Lower leg skin (tissue), 4 donors: ENCODE measurements at regions not wholly inside any gene's neighbourhood (a gene's known extent, or its start where the extent isn't known, plus 50 kb on each side); places are given as distances from the start of the nearest gene placed in this dataset.
"Not testable (repeated sequence)": the region's sequence is repeated elsewhere in the genome, so short reads cannot be mapped to it uniquely, and the experiment has no call there.

Experiments used
- DNase-seq, 2 donors: peaks; one replicate each; pipeline ENCODE4 v3.0.0-alpha.2; 2019; ENCODE audit warnings: low spot score in 2 of 2
- H3K4me3 ChIP-seq: fragments of 200-600 bp; sonication (generic); 2 replicates; pipeline ENCODE4 v1.5.1; 2017; ENCODE audit warnings: mild to moderate bottlenecking, low read depth; ENCODE audit not compliant: poor library complexity, severe bottlenecking
- CTCF ChIP-seq, 3 donors: fragments of 450-650 bp; IDR thresholded peaks; one replicate each; pipeline ENCODE4 v1.5.1; 2016; ENCODE audit warnings: antibody characterized with exemption in 3 of 3, mild to moderate bottlenecking in 3 of 3, moderate library complexity in 2 of 3
- POLR2A ChIP-seq, 2 donors: fragments of 450-650 bp; IDR thresholded peaks; one replicate each; pipeline ENCODE4 v1.6.1; 2016 to 2017; ENCODE audit warnings: antibody characterized with exemption in 2 of 2, mild to moderate bottlenecking in 1 of 2, moderate library complexity in 1 of 2
- WGBS, 2 donors: methylation state at CpG; one replicate each; pipeline ENCODE4 v1.1.5; 2018; 5-methylcytosine and 5-hydroxymethylcytosine counted together
- intact Hi-C: fragments of 100-400 bp; cut with DNase I; formaldehyde crosslinking; loops from one replicate; pipeline ENCODE4 v1.15.0; 2023; ENCODE audit warnings: low total_unique reads

GRCh38 chr16:73108195-73108963, 60.5 kb upstream of the ZFHX3 start:
- no peak for TF ChIP-seq POLR2A (IDR thresholded peaks at IDR 0.05)
- intact Hi-C loops = no loop called here
- no peak for DNase-seq
- no peak overlapping the region for H3K4me3 ChIP-seq
- 51 to 57% methylated on average over 10 of the region's 10 CpGs for WGBS, 2 donors

GRCh38 chr16:73107371-73107770, 59.4 kb upstream of the ZFHX3 start:
- intact Hi-C loops = no loop called here
- DNase-seq = no peak
- no peak for TF ChIP-seq POLR2A (IDR thresholded peaks at IDR 0.05)
- no peak for TF ChIP-seq CTCF (IDR thresholded peaks at IDR 0.05)

GRCh38 chr16:73106329-73107034, 58.6 kb upstream of the ZFHX3 start:
- intact Hi-C loops = no loop called here
- WGBS, 2 donors = 82 to 83% methylated on average over 6 of the region's 6 CpGs
- H3K4me3 ChIP-seq = no peak overlapping the region
- DNase-seq = no peak
- no peak for TF ChIP-seq POLR2A (IDR thresholded peaks at IDR 0.05)
- no peak for TF ChIP-seq CTCF (IDR thresholded peaks at IDR 0.05)

More at GRCh38 chr16:73107371-73107770, 59.4 kb upstream of the ZFHX3 start:
- WGBS, 2 donors = 89 to 96% methylated on average over 4 of the region's 4 CpGs
- no peak overlapping the region for H3K4me3 ChIP-seq

GRCh38 chr16:73101568-73101967, 53.6 kb upstream of the ZFHX3 start:
- intact Hi-C loops = no loop called here
- no peak for TF ChIP-seq POLR2A (IDR thresholded peaks at IDR 0.05)
- no peak for TF ChIP-seq CTCF (IDR thresholded peaks at IDR 0.05)
- no peak overlapping the region for H3K4me3 ChIP-seq
- 87% methylated on average over 5 of the region's 5 CpGs for WGBS, 2 donors
- no peak for DNase-seq

- intact Hi-C loops, H3K4me3 ChIP-seq, DNase-seq: not testable (repeated sequence)
- WGBS, 2 donors = 78 to 82% methylated on average over 5 of the region's 5 CpGs
These were observed 51.7 kb upstream of the ZFHX3 start for GRCh38 chr16:73099601-73100000.
